ENCODE measurements at regions not wholly inside any gene's neighbourhood (a gene's known extent, or its start where the extent isn't known, plus 50 kb on each side); places are given as distances from the start of the nearest gene placed in this dataset.
"Not testable (repeated sequence)": the region's sequence is repeated elsewhere in the genome, so short reads cannot be mapped to it uniquely, and the experiment has no call there.

DNA sequence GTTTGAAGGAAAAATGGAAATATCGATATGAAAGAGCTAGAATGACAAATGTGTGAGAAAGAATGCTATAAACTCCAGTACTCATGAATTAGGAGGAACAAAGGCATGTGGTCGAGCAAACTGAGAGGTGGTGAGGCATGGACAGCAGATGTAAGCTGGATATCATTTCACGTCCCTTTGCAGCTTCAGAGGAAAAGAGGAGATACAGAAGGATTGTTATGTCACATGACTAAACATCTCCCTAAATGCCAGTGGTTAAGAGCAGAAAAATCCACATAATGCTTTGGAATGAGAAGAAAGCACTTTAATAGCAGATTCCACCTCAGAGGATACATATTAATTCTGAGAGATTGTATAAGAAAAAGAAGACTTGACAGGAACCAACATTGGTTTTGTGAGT, 248.7 kb downstream of the ZIC4 start:
- DNase-seq, result no peak

DNA sequence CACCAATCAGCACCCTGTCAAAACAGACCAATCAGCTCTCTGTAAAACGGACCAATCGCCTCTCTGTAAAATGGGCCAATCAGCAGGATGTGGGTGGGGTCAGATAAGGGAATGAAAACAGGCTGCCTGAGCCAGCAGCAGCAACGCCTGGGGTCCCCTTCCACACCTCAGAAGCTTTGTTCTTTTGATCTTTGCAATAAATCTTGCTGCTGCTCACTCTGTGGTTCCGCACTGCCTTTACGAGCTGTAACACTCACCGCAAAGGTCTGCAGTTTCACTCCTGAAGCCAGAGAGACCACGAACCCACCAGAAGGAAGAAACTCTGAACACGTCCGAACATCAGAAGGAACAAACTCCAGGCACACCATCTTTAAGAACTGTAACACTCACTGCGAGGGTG, 251.4 kb downstream of the ZIC4 start:
- DNase-seq, result not testable (repeated sequence)

DNA sequence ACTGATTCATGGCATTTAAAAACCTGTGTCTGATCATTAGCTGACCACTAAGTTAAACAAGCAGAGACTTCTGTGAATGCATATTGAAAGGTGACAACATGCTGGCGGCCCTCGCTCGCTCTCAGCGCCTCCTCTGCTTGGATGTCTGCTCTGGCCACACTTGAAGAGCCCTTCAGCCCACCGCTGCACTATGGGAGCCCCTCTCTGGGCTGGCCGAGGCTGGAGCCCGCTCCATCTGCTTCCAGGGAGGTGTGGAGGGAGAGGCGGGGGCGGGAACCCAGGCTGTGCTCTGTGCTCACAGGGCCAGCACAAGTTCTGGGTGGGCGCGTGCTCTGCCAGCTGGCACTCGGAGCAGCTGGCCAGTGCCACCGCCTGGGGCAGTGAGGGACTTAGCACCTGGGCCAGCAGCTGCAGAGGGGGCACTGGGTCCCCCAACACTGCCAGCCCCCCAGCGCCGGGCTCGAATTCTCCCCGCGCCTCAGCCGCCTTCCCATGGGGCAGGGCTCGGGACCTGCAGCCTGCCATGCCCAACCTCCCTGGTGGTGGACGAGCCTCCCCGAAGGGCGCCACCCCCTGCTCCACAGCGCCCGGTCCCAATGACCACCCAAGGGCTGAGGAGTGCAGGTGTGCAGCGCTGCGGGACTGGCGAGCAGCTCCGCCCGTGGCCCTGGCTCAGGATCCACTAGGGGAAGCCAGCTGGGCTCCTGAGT, 252.4 kb downstream of the ZIC4 start:
- no peak for DNase-seq

DNA sequence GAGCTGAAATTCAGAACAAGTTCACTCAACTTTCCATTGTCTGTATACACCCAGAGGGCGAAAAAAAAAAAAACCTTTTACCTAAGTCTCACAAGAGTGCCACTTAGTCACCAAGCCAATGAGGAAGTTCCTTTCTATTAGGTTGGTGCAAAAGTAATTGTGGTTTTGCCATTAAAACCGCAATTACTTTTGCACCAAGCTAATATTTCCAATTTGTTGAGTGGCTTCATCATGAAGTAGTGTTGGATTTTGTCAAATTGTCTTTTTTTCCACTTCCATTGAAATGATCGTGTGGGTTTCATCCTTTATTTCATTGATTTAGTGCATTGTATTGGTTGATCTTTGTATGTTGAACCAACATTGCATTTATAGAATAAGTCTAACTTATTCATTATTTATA, 253.9 kb downstream of the ZIC4 start:
- DNase-seq, result no peak

DNA sequence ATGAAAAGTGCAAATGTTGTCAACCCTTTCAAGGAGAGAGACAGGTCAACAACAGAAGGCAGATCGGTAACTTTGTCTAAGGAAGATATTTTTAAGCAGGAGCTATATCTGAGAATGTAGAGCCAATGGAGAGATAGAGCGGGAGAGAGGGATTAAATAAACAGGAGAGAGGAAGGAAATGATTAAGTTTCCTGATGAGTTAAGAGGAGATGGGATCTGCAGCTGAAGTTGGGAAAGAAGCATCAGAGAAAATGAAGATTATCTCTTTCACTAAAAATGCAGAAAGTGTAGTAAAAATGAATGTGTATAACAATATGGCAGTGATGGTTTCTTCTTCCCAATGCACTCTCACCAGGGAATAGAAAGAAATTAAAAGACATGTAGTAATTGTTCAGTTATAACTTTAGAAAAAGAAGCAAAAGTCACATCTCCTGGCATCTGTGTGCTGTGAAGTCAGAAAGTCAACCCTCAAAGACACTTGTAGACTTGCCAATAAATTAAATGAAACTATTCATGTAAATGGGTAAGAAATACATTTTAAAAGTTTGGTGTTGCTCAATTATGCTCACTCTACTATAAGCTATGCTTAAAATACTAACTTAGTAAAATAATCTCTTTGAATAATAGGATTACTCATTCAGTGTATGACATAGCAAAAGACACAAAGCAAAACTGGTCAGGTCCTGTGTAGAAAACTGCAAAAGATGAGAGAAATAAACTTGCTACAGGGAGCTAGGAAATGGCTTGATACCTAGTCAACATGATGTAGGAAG, 264.6 kb downstream of the ZIC4 start:
- no peak for DNase-seq

DNA sequence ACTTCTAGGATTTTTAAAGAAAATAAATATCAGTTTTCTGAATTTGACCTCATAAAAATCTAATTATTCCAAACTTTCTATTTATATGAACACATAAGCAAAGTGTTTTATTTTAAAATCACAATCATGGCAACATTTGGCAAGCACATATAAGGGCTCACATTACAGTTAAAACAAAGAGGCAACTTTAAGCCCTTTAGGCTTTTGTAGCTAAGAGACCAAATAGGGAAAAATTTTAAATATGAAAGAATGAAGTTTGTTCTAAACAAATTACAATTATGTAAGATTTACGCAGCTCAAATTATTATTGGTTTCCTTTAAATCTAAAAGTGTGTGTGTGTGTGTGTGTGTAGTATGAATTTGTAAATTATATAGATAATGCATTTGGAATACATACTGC, 267.0 kb downstream of the ZIC4 start:
- no peak for DNase-seq

DNA sequence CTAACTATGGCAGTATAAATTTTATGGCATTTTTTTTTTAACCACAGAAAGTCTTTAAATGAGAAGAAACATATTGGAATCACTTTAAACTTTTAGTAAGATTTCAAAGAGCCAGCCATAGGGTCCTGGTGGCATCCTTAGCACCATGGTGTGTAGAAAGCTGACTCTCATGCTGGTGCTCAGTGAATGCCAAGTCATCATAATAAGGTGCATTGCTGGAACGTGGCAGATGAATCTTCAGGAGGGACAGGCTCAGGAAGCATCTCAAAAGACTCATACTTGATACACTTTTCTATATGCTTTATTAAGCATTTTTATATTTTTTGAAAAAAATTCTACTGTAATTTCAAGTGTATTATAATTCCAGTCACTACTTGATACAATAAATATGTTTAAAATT, 274.2 kb downstream of the ZIC4 start:
- DNase-seq, result no peak

DNA sequence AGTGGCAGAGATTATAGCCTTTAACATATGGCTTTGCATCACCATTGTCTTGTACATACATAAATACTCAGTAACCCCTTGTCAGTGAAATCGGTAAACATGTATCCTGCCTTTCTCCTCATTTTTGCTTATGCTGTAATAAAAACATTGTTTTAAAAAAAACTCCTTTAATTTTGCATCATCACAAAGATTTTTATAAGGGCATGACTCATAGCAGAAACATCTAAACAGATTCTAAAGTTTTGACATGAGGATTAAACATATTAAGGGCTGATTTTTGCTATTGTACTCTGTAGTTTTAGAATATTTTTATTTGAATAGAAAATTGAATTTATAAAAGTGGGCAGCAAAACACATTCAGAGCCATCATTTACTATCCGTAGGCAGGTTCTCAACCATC, 275.9 kb downstream of the ZIC4 start:
- no peak for DNase-seq

DNA sequence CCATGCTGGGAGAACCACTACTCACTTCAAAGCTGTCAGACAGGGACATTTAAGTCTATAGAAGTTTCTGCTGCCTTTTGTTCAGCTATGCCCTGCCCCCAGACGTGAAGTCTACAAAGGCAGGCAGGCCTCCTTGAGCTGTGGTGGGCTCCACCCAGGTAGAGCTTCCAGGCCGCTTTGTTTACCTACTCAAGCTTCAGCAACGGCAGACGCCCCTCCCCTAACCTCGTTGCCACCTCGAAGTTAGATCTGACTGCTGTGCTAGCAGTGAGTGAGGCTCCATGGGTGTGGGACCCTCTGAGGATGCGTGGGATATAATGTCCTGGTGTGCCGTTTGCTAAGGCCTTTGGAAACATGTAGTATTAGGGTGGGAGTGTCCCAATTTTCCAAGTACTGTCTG, 276.7 kb downstream of the ZIC4 start:
- DNase-seq, result no peak

DNA sequence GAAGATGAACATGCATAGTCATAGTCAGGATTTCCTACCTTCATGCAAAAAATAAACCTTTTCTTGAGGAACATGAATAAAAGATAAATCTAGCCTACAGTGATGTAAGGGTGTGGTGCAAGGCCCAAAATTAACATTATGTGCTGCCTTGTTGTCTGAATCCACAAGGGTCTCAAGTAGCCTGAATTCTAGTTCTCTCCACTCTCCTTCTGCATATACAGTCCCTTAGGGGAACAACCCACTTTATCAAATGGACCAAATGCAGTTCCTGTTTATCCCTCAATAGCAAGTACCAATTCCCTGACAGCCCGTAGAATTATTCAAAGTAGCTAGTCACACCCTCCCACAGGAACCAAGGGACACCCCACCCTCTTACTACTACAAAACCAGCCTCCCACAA, 284.0 kb downstream of the ZIC4 start:
- no peak for DNase-seq

DNA sequence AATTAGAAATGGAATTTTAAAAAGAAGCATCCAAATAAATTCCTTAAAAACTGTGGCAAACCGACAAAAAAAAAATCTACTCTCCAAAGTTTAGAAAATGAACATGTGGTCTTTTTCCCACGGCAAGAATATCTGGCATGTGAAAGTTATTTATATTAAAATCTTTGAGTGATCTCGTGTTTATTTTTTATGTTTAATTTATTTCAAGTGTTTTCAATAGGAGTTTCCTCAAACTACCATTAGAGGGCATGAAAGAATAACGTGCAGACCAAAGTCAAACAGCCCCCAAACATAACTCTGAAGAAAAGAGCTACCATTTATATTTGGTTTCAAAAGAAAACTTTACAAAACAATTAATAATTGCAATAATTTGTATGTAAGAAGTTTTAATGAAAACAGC, 286.4 kb downstream of the ZIC4 start:
- no peak for DNase-seq

DNA sequence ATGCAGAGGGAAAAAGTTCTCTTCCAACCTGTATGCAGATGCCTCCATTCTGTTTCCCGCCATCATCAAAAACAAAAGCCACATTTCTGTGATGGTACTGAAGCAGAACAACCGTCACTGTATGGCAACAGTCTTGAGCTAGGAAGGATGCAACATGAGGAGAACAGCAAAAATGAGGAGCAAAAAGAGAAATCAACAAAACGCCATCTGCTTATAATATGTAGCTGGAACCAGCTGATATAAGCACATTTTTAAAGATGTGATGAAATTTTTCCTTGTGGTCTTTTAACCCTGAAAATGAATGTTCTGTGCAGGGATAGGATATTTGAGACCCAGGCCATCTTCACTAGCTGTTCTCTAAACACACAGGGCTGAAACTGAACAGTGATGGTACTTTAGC, 287.0 kb downstream of the ZIC4 start:
- DNase-seq, result no peak

DNA sequence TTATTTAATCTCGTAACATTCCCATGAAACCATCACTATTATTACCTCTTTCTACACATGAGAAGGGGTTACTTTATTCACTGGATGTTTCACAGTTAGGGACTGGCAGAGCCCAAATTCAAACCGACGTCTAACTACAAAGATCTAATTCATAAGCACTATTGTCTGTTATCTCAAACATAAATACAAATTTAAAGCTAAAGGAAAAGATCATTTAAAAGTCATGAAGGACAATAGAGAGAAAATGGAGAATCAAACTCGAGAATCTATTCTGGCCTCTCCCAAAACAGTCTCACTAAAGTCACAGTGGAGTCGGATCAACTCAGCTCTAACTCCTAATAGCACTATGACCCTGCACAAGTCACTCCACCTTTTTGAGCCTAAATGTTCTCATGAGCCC, 287.7 kb downstream of the ZIC4 start:
- no peak for DNase-seq

DNA sequence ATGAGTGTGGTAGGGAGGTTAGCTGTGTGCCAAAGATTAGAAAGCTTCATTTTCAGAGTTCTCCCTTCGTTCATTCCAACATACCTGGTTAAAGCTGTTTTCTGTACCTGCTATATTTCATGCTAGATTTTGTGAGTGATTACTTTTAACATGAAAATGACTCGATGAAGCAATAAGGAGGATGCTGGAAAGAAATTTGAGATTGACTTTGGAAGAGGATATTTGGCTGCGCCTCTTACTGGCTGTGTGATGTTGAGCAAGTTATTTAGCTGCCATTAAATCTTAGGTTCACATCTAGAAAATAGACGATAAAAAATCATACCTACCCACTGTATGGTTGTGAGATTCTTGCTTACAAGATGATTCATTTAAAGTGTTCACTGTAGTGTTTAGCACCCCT, 288.7 kb downstream of the ZIC4 start:
- DNase-seq, result no peak

DNA sequence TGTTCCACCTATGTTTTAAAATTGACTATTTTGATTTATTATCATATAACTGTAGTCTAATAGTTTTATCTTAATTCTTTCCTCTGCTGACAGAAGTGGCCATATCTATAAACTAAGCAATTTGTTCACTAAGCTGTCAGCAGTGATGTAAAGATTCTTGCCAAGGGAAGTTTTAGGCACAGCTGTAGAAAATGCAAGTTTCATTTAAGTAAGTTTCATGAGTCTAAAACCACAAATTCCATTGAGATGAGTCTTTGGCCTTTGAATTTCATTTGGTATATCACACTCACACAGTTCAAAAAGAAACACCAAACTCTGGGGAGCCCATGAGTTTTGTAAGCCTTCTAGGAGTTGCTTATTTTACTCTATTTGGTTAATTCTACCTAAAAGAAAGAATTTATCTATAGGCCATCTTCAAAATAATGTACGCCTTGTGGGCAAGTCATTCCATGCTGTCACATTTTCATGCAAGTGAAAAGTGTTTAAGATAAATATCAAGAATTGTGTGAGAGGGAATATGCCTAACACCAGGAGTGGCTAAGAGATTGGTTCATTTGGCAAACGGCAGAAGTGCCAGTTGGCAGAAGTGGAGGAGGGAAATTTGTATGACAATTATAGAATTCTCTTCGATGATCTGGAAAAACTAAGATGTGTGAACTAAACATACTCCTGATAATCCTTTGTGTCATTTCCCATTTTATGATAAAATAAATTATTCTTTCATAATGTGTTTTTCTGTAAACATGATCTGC, 292.9 kb downstream of the ZIC4 start:
- no peak for DNase-seq

DNA sequence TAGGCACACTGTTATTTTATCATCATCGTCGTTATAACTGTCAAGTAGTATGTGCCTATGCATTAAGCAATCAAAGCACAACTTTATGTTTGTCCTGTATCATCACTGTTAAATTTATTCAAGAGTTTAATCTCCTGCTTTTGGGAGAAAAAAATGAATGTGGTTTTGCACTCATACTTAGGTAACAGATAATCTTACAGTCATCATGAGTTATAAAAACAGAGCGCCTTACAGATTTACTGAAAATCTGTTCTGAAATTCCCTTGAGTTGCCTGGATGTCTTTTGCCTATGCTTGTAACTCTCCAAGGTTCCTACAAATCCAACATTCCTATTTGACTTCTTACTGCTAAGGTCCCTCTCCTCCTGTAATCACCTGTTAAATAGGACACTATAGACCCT, 307.3 kb downstream of the ZIC4 start:
- DNase-seq, result no peak

DNA sequence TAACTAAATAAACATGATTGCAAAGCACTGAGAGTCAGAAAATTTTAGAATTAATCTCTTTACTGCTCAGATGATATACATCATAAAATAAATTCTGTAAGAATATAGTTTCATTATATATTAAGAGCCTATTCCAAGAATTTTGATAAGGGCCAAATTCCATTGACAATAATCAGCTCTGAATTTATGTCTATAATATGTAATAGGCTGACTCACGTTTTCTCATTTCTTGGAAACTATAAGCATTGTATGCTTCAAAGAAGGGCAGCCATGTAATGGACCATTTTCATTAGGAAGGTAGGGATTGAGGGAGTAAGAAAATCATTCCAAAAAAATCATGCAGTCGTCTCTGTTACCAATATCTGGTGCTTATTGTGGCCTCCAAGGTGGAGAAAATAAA, 315.9 kb downstream of the ZIC4 start:
- no peak for DNase-seq

DNA sequence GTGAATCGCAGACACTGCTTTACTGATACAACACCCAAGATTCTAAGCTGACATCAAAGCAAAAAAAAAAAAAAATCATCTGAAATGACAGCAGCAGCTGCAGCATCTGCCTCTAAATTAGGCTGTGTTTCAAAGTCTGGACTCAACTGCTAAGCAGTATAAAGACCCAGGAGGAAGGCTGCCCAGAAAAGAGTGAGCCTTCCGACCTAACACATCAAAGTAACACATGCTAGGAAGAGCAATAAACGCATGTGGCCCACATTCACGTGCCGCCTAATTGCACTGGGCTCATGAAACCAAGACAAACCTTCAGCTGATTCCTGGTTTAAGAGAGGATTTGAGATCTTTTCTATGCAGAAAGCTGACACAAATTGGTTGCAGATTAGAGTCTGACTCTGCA, 317.1 kb downstream of the ZIC4 start:
- peak in 1 of 56 donors; percentile 0 for DNase-seq

DNA sequence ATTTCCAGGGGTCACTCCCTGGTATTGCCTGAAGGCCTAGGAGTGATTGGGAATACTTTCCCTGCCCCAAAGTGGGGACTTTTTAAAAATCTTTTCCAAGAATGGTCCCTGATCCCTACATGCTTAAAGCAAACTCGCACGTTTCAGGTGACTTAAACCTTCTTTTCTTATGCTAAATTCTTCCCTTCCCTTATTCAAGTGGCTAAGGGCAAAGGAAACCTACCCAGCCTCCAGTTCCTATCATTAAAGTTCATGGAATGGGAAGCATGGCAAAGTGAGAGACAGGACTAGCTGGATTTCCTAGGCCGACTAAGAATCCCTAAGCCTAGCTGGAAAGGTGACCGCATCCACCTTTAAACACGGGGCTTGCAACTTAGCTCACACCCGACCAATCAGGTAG, 346.8 kb downstream of the ZIC4 start:
- DNase-seq, result not testable (repeated sequence)

DNA sequence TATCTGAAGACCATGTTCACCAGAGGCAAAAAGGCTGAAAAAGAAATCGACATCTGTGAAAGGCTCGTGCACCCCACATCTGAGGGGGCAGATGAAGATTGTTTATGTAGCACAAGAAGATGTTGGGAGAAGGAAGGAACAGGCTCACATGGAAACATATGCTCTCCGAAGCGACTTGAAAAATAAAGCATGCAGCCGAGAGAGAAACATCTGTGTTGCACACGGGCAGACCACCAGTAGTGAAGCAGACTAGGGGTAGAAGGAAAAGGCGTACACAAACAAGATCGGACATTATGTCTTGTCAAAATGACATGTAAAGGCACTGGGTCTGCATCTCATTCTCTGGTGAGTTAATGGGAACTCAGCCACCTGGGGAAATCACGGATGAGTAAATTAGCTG, 356.5 kb downstream of the ZIC4 start:
- no peak for DNase-seq

DNA sequence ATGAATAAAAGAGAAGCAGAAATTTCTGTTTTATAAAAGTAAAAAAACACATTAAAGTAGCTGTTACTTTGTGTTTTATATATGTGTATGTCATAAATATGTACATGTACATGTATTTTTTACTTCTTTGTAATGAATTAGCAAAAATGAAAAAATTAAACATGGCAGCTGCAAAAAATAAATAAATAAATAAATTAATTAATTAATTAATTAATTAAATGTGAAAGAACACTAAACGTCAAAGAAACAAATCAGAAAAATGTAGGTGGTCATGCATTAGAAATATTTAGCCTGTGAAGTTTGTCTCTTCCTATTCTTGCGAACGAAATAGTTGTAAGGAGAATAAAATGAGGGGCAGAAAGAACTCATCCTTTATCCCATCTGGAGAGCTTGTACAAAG, 357.0 kb downstream of the ZIC4 start:
- no peak for DNase-seq

DNA sequence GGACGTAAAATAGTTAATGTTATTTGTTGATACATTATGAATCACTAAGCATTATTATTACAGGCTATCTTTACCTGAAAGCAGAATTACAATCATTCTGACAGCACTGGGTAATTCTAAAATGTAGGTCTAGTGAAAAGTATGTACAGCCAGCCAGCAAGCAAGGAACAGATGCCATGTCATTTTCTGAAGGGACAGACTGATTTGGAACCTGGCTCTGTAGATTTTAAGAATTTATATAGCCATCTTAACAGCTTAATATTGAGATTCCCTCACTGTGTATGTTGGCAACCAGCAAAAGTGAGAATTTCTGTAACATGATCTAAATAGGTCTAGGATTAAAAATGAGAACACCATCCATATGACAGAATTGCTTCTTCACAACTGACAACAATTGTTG, 359.4 kb downstream of the ZIC4 start:
- DNase-seq, result no peak

DNA sequence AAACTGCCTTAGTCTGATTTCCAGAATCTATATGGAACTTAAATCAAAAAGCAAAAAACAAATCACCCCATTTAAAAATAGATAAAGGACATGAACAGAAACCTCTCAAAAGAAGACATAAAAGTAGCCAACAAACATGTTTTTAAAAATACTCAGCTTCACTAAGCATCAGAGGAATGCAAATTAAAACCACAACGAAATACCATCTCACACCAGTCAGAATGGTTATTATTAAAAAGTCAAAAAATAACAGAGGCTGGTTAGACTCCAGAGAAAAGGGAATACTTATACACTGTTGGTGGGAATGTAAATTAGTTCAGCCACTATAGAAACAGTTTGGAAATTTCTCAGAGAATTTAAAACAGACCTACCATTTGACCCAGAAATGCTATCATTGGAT, 367.9 kb downstream of the ZIC4 start:
- DNase-seq, result no peak
